GM19324 (cell line): ENCODE measurements at regions not wholly inside any gene's neighbourhood (a gene's known extent, or its start where the extent isn't known, plus 50 kb on each side); places are given as distances from the start of the nearest gene placed in this dataset.
"Not testable (repeated sequence)": the region's sequence is repeated elsewhere in the genome, so short reads cannot be mapped to it uniquely, and the experiment has no call there.

Experiments used
- ATAC-seq: cut with Tn5 transposase; IDR thresholded peaks from one replicate; pipeline ENCODE4 v1.9.1; 2021; ENCODE audit warnings: mild to moderate bottlenecking, moderate library complexity; ENCODE audit not compliant: unreplicated experiment, low FRiP score

DNA sequence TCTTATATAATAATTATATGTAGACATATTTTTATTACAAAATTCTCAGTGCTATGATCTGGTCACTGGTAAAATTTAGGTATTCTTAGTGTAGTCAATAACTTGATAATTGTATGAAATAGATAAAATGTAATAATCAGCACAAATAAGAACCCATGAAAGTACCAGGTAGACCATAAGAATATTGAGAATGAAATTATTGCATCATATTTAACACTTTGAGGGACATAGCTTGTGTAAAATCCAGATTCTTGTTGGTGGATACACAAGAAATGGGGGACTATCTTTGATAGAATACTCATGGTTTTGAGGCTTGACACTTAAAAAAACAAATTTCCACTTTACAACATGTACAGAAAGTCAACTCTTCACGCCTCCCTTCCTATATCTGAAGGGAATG is 898.8 kb upstream of the DDX18 start:
- ATAC-seq = no peak

DNA sequence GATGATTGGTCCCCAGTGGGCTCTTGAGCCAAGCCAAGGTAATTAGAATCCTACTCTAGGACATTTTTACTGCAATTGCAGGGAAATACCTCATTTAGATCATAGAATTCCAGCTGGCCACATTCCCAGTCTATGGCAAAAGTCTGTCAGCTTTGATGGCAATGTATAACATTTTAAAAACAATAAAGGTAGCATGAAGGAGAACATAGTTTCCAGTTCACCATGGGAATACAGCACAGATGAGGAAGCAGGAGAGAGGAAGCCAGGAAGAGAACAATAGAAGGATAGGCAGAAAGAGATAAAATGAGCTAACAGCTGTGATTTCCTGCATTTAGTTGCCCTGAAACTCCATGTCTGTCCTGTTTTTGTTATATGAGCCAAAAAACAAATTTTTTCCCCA is 897.3 kb upstream of the DDX18 start:
- no peak for ATAC-seq

- ATAC-seq = no peak
These were observed 895.9 kb upstream of the DDX18 start for GRCh38 chr2:116918574-116918973.

- ATAC-seq = no peak
These were observed 892.1 kb upstream of the DDX18 start for GRCh38 chr2:116922414-116922813.

GRCh38 chr2:116924509-116924908 is 890.0 kb upstream of the DDX18 start:
- ATAC-seq = no peak

DNA sequence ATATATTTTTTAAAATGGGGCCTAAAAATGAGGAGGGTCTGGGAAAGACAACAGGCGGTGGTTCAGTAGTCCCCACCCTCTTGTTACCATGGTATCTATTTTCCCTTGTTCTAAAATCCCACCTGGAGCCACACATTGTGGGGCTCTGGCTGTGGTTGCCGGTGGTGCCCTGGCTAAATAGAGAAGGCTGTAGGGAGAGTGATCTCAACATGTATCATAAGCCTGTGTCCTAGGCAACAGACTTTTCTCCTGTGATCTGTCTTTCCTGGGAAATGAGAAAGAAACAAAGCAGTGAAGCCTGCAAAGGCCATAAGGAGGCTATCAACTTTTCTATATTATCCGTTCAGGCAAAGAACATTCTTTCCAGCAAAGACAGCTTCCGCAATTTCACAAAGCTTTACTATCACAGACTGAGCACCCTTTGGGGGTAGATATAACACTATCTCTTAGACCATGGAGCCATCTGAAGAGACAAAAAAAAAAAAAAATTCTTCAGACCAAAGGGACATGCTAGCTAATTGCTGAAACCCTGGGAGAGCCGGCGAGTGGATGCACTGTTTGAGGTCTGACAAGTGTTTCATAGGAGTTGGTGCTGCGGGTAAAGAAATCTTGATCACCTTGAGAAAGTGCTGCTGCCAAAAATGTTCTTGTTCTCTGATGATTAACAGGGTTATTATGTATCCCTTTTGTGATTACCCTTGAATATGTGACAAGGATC is 879.2 kb upstream of the DDX18 start:
- ATAC-seq = no peak

GRCh38 chr2:116948258-116948657 is 866.2 kb upstream of the DDX18 start:
- ATAC-seq = no peak

GRCh38 chr2:116949249-116949648 is 865.2 kb upstream of the DDX18 start:
- no peak for ATAC-seq

- ATAC-seq = no peak
These were observed 862.2 kb upstream of the DDX18 start for GRCh38 chr2:116952254-116952653.

GRCh38 chr2:116955646-116956045 is 858.8 kb upstream of the DDX18 start:
- ATAC-seq = no peak

DNA sequence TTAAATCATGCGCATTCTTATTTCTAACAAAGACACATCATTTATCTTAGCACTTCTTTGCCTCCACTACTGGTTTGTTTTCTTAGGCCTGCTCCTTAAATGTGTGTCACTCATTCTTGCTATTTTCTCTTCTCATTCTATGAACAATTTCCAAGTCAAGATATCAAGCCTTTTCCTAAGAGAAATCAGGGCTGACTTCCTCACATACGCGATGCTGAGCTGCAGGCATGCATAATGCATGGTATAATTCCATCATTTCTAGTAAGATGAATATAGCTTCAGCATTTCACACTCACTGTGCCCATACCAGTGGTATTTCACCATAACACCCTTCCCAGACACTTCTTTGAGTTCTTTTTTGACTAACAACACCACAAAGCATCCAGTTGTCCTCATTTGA is 838.9 kb upstream of the DDX18 start:
- no peak for ATAC-seq

DNA sequence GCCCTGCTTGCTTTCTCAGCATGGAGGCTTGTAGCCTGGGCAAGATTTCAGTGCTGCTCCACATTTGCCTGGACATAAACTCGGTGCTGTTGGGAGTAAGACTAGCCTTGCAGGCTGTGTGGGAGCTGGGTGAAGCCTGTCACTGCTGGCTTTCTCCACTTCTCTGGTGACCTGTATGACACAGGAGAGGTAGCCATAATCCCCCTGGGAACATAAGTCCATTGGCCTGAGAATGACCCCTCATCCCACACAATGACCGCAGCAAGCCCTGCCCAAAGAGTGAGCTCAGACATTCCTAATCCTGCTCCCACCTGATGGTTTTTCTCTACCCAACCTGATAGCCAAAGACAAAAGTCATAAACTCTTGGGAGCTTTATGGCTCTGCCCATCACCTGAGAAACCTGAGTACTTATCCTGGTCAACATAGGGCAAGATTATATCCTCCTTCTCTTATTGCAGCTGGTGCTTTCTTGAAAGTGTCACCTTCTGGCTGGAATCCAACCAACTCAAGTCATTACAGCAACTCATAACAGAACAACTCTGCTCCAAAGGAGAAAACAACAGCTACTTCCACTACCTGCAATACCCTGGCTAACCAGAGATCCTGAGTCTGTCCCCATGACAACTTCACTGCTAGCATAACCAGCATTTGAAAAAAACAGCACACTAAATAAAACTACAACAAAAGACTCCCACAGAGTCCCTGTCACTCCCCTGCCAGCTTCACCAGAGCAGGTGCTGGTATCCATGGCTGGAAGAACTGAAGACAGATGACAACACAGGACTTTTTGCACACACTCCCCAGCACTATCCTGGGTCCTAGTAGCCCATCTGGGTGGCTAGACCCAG is 834.4 kb upstream of the DDX18 start:
- no peak for ATAC-seq

DNA sequence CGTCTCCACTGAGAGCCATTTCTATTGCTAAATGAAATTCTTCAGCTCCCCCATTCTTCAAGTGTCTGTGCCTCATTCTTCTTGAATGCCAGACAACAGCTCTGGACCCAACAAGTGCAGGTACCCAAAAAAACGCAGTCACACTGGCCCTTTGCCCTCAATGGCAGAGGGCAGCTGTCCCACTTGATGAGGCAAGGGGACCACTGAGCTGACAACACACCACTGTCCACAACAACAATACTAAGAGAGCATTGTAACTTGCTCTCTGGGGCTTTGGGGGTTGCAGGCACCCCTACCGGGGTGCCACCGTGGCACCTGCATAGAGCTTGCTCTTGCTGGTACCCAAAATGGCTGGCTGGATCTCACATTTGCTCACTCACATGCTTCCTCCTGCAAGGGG is 827.0 kb upstream of the DDX18 start:
- ATAC-seq = no peak

DNA sequence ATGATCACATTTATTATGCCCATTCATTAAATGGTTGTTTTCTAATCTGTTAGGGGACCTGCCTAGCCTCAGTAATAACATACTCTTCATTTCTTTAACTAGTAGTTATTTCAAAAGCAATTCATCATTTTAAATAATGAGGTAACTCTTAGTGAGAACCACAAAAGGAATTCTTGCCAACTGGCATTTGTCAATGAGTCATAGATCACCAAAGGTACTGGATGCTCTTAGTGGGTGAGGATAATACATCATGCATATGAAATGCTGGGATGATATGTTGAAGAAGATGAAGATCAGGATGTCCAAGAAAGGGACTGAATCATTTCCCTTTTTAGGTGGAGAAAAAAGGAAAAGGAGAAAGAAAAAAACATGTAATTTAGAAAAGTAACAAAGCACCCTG is 826.2 kb upstream of the DDX18 start:
- no peak for ATAC-seq

- no peak for ATAC-seq
These were observed 795.1 kb upstream of the DDX18 start for GRCh38 chr2:117019357-117019756.

- no peak for ATAC-seq
These were observed 786.8 kb upstream of the DDX18 start for GRCh38 chr2:117027646-117028045.

- not testable (repeated sequence) for ATAC-seq
These were observed 785.8 kb upstream of the DDX18 start for GRCh38 chr2:117028708-117029107.

- no peak for ATAC-seq
These were observed 758.8 kb upstream of the DDX18 start for GRCh38 chr2:117055499-117056375.

DNA sequence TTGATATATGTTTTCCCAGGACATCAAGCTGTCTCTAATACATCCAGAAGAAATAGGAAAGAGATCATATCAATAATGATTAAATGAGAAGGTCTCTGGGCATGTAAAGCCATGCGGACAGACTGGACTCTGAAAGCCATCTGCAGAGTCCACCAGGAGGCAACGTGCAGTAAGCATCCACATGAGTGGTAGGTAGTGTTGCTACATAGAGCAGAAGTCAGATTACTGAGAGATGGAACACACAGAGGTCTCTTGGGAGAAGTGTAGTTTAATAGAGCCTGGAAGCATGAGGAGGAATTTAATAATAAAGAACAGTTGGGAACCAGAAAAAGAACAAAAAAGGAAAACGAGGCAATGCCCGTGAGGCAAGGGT is 758.1 kb upstream of the DDX18 start:
- no peak for ATAC-seq

DNA sequence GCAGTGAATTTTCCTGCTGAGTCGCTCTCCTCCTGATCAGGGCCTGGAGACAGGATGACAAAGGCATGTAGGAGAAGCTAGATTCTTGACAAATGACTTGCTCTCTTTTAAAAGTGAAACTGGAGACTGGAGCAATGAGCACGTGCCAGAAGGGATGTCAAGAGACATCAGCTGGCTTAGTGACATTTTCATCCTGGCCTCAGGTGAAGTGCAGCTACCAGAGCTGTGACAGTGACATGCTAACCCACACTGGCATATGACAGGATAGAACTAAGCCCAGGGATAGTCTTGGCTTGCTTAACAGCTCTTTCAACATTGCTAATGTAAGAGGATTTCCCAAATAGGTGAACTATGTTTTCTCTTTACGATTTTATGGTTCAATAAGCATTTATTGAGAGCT is 757.5 kb upstream of the DDX18 start:
- ATAC-seq = no peak

DNA sequence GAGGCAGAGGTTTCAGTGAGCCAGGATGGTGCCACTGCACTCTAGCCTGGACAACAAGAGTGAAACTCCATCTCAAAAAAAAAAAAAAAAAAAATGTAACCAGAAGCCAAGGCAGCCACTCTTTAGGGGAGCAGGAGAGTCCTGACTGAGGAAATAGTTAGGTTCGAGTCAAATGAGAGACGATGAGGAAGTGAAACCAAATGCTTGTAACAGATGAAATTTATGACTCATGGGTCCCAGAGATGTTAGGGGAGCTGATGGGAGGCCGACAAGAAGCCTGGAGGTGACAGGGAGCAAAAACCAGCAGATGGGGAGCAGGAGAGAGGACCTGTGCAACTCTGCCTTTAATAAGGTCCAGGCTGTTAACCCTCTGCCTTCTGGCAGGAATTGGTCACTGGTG is 756.1 kb upstream of the DDX18 start:
- ATAC-seq = no peak
